KMS-11 (cell line): ENCODE measurements at regions not wholly inside any gene's neighbourhood (a gene's known extent, or its start where the extent isn't known, plus 50 kb on each side); places are given as distances from the start of the nearest gene placed in this dataset.

Source experiments
- H2AFZ ChIP-seq: fragments of 200-600 bp; sonication (generic); 2 replicates; pipeline ENCODE4 v1.6.1; 2016; ENCODE audit warnings: antibody characterized with exemption, mixed run types, low read depth
- H3K27ac ChIP-seq: fragments of 200-600 bp; sonication (generic); 2 replicates; pipeline ENCODE4 v1.6.1; 2016; ENCODE audit warnings: mild to moderate bottlenecking, mixed run types
- H3K27me3 ChIP-seq: fragments of 200-600 bp; sonication (generic); 2 replicates; pipeline ENCODE4 v1.6.1; 2017; ENCODE audit warnings: mild to moderate bottlenecking, low read depth, mixed run types, moderate library complexity; ENCODE audit not compliant: insufficient read depth
- H3K36me3 ChIP-seq: fragments of 200-600 bp; sonication (generic); 2 replicates; pipeline ENCODE4 v1.6.1; 2017; ENCODE audit warnings: mild to moderate bottlenecking, mixed run types; ENCODE audit not compliant: insufficient read depth
- H3K4me1 ChIP-seq: fragments of 200-600 bp; sonication (generic); 2 replicates; pipeline ENCODE4 v1.6.1; 2016; ENCODE audit warnings: mild to moderate bottlenecking, low read depth, mixed run types; ENCODE audit not compliant: poor library complexity, severe bottlenecking
- H3K4me2 ChIP-seq: fragments of 200-600 bp; sonication (generic); 2 replicates; pipeline ENCODE4 v1.7.0; 2016; ENCODE audit warnings: mild to moderate bottlenecking, mixed run types
- H3K4me3 ChIP-seq: fragments of 200-600 bp; sonication (generic); IDR thresholded peaks from 2 replicates; pipeline ENCODE4 v1.6.1; 2017; ENCODE audit warnings: low read depth, low read length, mixed read lengths; ENCODE audit not compliant: insufficient read depth
- H3K79me2 ChIP-seq: fragments of 200-600 bp; sonication (generic); 2 replicates; pipeline ENCODE4 v1.6.1; 2016; ENCODE audit warnings: low read depth, mixed run types; ENCODE audit not compliant: insufficient read depth
- H3K9ac ChIP-seq: fragments of 200-600 bp; sonication (generic); 2 replicates; pipeline ENCODE4 v1.6.1; 2016; ENCODE audit warnings: mild to moderate bottlenecking, mixed run types
- H4K20me1 ChIP-seq: fragments of 200-600 bp; sonication (generic); 2 replicates; pipeline ENCODE4 v1.6.1; 2016; ENCODE audit warnings: mild to moderate bottlenecking, mixed run types; ENCODE audit not compliant: insufficient read depth
- CTCF ChIP-seq: fragments of 200-600 bp; sonication (generic); conservative IDR thresholded peaks from 2 replicates; pipeline ENCODE4 v1.6.1; 2017; ENCODE audit warnings: low read depth, mild to moderate bottlenecking, antibody characterized with exemption, low read length, moderate library complexity, mixed read lengths

- no peak overlapping the region for H3K9ac ChIP-seq
- no peaks in the 10 kb centered on the region for H3K27me3 ChIP-seq
- no peak overlapping the region for H2AFZ ChIP-seq
- H3K4me3 ChIP-seq = no peak overlapping the region
- no peak overlapping the region for H3K27ac ChIP-seq
- TF ChIP-seq CTCF = no peak
- H3K79me2 ChIP-seq = no peaks in the 10 kb centered on the region
- H3K4me1 ChIP-seq = no peaks in the 10 kb centered on the region
- no peaks in the 10 kb centered on the region for H3K36me3 ChIP-seq
- H4K20me1 ChIP-seq = no peaks in the 10 kb centered on the region
- H3K4me2 ChIP-seq = no peak overlapping the region
Observed at GRCh38 chr2:195307751-195308150, 349.3 kb upstream of the SLC39A10 start.

GRCh38 chr2:195304310-195304709 is 352.7 kb upstream of the SLC39A10 start:
- Histone ChIP-seq H3K4me2 (no peak overlapping the region), H3K9ac (no peak overlapping the region)
- no peak for TF ChIP-seq CTCF

GRCh38 chr2:195300631-195301030 is 356.4 kb upstream of the SLC39A10 start:
- Histone ChIP-seq H3K27me3 (no peaks in the 10 kb centered on the region), H3K79me2 (no peaks in the 10 kb centered on the region), H3K4me2 (no peak overlapping the region), H2AFZ (no peak overlapping the region), H3K9ac (no peak overlapping the region), H4K20me1 (no peaks in the 10 kb centered on the region), H3K27ac (no peak overlapping the region), H3K4me3 (no peak overlapping the region), H3K36me3 (no peaks in the 10 kb centered on the region), H3K4me1 (no peaks in the 10 kb centered on the region)
- TF ChIP-seq CTCF = no peak

More at GRCh38 chr2:195304310-195304709, 352.7 kb upstream of the SLC39A10 start:
- no peak overlapping the region for H3K4me3 ChIP-seq
- no peaks in the 10 kb centered on the region for H3K4me1 ChIP-seq
- no peaks in the 10 kb centered on the region for H3K79me2 ChIP-seq
- H3K27ac ChIP-seq = no peak overlapping the region
- H3K27me3 ChIP-seq = no peaks in the 10 kb centered on the region
- H4K20me1 ChIP-seq = no peaks in the 10 kb centered on the region
- no peaks in the 10 kb centered on the region for H3K36me3 ChIP-seq
- no peak overlapping the region for H2AFZ ChIP-seq

GRCh38 chr2:195299600-195299999 is 357.4 kb upstream of the SLC39A10 start:
- H3K27me3 ChIP-seq = no peaks in the 10 kb centered on the region
- H3K27ac ChIP-seq = no peak overlapping the region
- no peaks in the 10 kb centered on the region for H3K4me1 ChIP-seq
- no peak overlapping the region for H2AFZ ChIP-seq
- no peak overlapping the region for H3K4me3 ChIP-seq
- no peaks in the 10 kb centered on the region for H3K36me3 ChIP-seq
- H3K4me2 ChIP-seq = no peak overlapping the region
- H3K79me2 ChIP-seq = no peaks in the 10 kb centered on the region
- no peak overlapping the region for H3K9ac ChIP-seq
- no peak for TF ChIP-seq CTCF
- no peaks in the 10 kb centered on the region for H4K20me1 ChIP-seq
